Small intestine (tissue), 7 donors: ENCODE measurements at regions not wholly inside any gene's neighbourhood (a gene's known extent, or its start where the extent isn't known, plus 50 kb on each side); places are given as distances from the start of the nearest gene placed in this dataset.
"Not testable (repeated sequence)": the region's sequence is repeated elsewhere in the genome, so short reads cannot be mapped to it uniquely, and the experiment has no call there.

ENCODE experiments used
- DNase-seq, 2 donors: peaks; one replicate each; pipeline versions ENCODE4 v3.0.0 to v3.0.0-alpha.2; 2013
- FAIRE-seq: peaks from 2 replicates; lab custom pipeline; 2012; peaks lifted over from hg19 to GRCh38; lab: Jason Lieb, UNC
- H3K27ac ChIP-seq, 3 donors: one replicate each; pipeline ENCODE4 v1.5.1; 2013; ENCODE audit warnings: low read length in 2 of 3, mild to moderate bottlenecking in 2 of 3, control low read depth in 1 of 3, inconsistent platforms in 1 of 3, low read depth in 1 of 3, moderate library complexity in 1 of 3
- H3K27me3 ChIP-seq, 3 donors: one replicate each; pipeline ENCODE4 v1.6.1; 2013; ENCODE audit warnings: low read length in 3 of 3, inconsistent platforms in 1 of 3; ENCODE audit not compliant: control insufficient read depth in 3 of 3, insufficient read depth in 3 of 3
- H3K36me3 ChIP-seq, 3 donors: one replicate each; pipeline ENCODE4 v1.6.1; 2013; ENCODE audit warnings: low read length in 3 of 3, inconsistent platforms in 1 of 3, low read depth in 1 of 3, mild to moderate bottlenecking in 1 of 3, moderate library complexity in 1 of 3; ENCODE audit not compliant: control insufficient read depth in 3 of 3, insufficient read depth in 2 of 3
- H3K4me1 ChIP-seq, 3 donors: one replicate each; pipeline ENCODE4 v1.6.1; 2013; ENCODE audit warnings: low read length in 2 of 3, inconsistent platforms in 1 of 3, low read depth in 1 of 3, mild to moderate bottlenecking in 1 of 3, moderate library complexity in 1 of 3; ENCODE audit not compliant: control insufficient read depth in 3 of 3, insufficient read depth in 2 of 3
- H3K4me3 ChIP-seq, 3 donors: one replicate each; pipeline ENCODE4 v1.5.1; 2013; ENCODE audit warnings: low read length in 3 of 3, control low read depth in 1 of 3, inconsistent platforms in 1 of 3, low read depth in 1 of 3, mild to moderate bottlenecking in 1 of 3, moderate library complexity in 1 of 3
- H3K9me3 ChIP-seq, 2 donors: one replicate each; pipeline ENCODE4 v1.6.1; 2013; ENCODE audit warnings: low read depth in 1 of 2, low read length in 1 of 2; ENCODE audit not compliant: control insufficient read depth in 2 of 2, insufficient read depth in 1 of 2
- WGBS, 3 donors: extraction: QIAGEN DNeasy Blood & Tissue Kit; methylation state at CpG; one replicate each; pipeline ENCODE4 v1.1.7; 2013; 5-methylcytosine and 5-hydroxymethylcytosine counted together
- donor health status: healthy with polysubstance abuse.
- donor health status: control.
- donor health status: control.
- donor health status: Bipolar disorder and iron deficiency.
- donor health status: healthy.

- FAIRE-seq: no peak
- Histone ChIP-seq H3K27me3 (no peaks in the 10 kb centered on the region), H3K4me3 (no peak overlapping the region), H3K27ac (no peak overlapping the region), H3K4me1 (no peaks in the 10 kb centered on the region), H3K36me3 (no peaks in the 10 kb centered on the region), H3K9me3 (peaks cover 0 to 2% of the 10 kb centered on the region in 2 donors)
- WGBS, 3 donors: 48 to 62% (median 52%) methylated on average over 5 of the region's 5 CpGs
- DNase-seq: no peak
Observed at GRCh38 chr10:6938384-6938783, 358.3 kb upstream of the PRKCQ start.

DNA sequence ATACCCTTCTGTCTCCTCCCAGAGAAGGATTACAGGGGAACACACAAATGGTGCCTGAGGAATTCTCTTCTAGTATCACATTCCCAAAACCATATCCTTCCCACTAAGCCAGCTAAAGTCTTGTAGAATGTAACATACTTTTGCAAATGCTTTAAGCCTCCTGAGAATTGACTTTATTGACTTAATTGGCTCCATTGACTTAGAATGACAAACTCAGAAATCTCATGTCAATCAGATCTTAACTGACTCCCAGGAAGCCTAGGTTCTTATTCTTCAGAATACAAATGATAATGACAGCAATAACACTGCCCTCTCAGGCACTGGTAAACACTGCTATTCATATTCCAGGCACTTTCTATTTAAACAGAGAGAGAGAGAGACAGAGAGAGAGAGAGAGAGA lies 356.9 kb upstream of the PRKCQ start:
- DNase-seq (no peak), FAIRE-seq (no peak)
- H3K4me3 ChIP-seq: no peak overlapping the region

GRCh38 chr10:6929148-6929830 lies 349.2 kb upstream of the PRKCQ start:
- H3K27me3 ChIP-seq: no peaks in the 10 kb centered on the region
- H3K4me1 ChIP-seq: peaks cover 0 to 3% (median 0%) of the 10 kb centered on the region in 3 donors
- peak overlapping the region in 2 of 3 donors; percentile 29 to 43 for H3K27ac ChIP-seq
- no peaks in the 10 kb centered on the region for H3K36me3 ChIP-seq
- FAIRE-seq (no peak), DNase-seq (no peak)
- peaks cover 0 to 2% of the 10 kb centered on the region in 2 donors for H3K9me3 ChIP-seq
- H3K4me3 ChIP-seq: no peak overlapping the region
- 57 to 67% (median 59%) methylated on average over 9 of the region's 9 CpGs for WGBS, 3 donors

More for the DNA sequence above, 356.9 kb upstream of the PRKCQ start:
- no peaks in the 10 kb centered on the region for H3K27me3 ChIP-seq
- no peaks in the 10 kb centered on the region for H3K4me1 ChIP-seq
- no peaks in the 10 kb centered on the region for H3K36me3 ChIP-seq
- peaks cover 0 to 2% of the 10 kb centered on the region in 2 donors for H3K9me3 ChIP-seq
- H3K27ac ChIP-seq: no peak overlapping the region

- FAIRE-seq (no peak), DNase-seq (peak in 1 of 2 donors; percentile 16)
- 63 to 64% (median 64%) methylated on average over 5 of the region's 5 CpGs for WGBS, 3 donors
- Histone ChIP-seq H3K4me3 (no peak overlapping the region), H3K36me3 (no peaks in the 10 kb centered on the region), H3K27ac (peak overlapping the region in 1 of 3 donors; percentile 73), H3K27me3 (no peaks in the 10 kb centered on the region), H3K9me3 (no peaks in the 10 kb centered on the region), H3K4me1 (peaks cover 0 to 3% (median 0%) of the 10 kb centered on the region in 3 donors)
Observed at GRCh38 chr10:6928586-6928985, 348.5 kb upstream of the PRKCQ start.

- Histone ChIP-seq H3K4me1 (peaks cover 0 to 3% (median 0%) of the 10 kb centered on the region in 3 donors), H3K36me3 (no peaks in the 10 kb centered on the region), H3K4me3 (no peak overlapping the region), H3K27ac (peak overlapping the region in 2 of 3 donors; percentile 21 to 32), H3K9me3 (no peaks in the 10 kb centered on the region), H3K27me3 (no peaks in the 10 kb centered on the region)
- no peak for FAIRE-seq
- no peak for DNase-seq
- WGBS, 3 donors: 75 to 87% (median 76%) methylated on average over 2 of the region's 2 CpGs
Observed at GRCh38 chr10:6926971-6927370, 346.9 kb upstream of the PRKCQ start.

DNA sequence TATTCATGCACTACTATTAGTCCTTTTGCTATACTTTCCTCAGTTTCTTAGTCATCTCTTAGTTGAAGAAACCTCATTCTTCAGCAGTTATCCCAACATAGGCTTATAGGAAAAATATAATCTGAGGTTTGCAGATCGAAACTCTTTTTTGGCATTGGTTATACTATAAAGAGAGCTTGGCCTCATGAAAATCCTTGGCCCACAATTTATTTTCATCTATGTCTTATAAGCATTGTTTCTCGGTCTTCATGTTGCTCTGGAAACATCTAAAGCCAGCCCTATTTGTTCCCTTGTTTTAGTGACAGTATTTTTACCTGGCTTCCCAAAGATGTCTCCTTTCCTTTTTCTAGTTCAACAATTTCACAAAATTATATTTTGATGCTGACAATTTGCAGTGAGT lies 345.1 kb upstream of the PRKCQ start:
- H3K27ac ChIP-seq: peak overlapping the region in 1 of 3 donors; percentile 41
- WGBS, 3 donors: 74 to 86% (median 76%) methylated on average over 2 of the region's 2 CpGs
- FAIRE-seq: no peak

GRCh38 chr10:6924166-6924565 lies 344.1 kb upstream of the PRKCQ start:
- peaks cover 0 to 3% (median 0%) of the 10 kb centered on the region in 3 donors for H3K4me1 ChIP-seq
- 42 to 63% (median 51%) methylated on average over 4 of the region's 4 CpGs for WGBS, 3 donors
- H3K4me3 ChIP-seq: no peak overlapping the region
- H3K9me3 ChIP-seq: no peaks in the 10 kb centered on the region
- H3K27me3 ChIP-seq: no peaks in the 10 kb centered on the region
- H3K36me3 ChIP-seq: no peaks in the 10 kb centered on the region
- FAIRE-seq: no peak
- no peak for DNase-seq
- H3K27ac ChIP-seq: no peak overlapping the region

More for the DNA sequence above, 345.1 kb upstream of the PRKCQ start:
- DNase-seq: no peak
- Histone ChIP-seq H3K4me1 (peaks cover 0 to 3% (median 0%) of the 10 kb centered on the region in 3 donors), H3K4me3 (no peak overlapping the region), H3K9me3 (no peaks in the 10 kb centered on the region), H3K27me3 (no peaks in the 10 kb centered on the region), H3K36me3 (no peaks in the 10 kb centered on the region)

GRCh38 chr10:6921026-6921425 lies 340.9 kb upstream of the PRKCQ start:
- H3K4me3 ChIP-seq, DNase-seq, H3K27me3 ChIP-seq, H3K27ac ChIP-seq, H3K4me1 ChIP-seq, H3K36me3 ChIP-seq, FAIRE-seq, H3K9me3 ChIP-seq: not testable (repeated sequence)
- WGBS, 3 donors: 79 to 93% (median 92%) methylated on average over 14 to 16 of the region's 16 CpGs
